ENCODE measurements at regions not wholly inside any gene's neighbourhood (a gene's known extent, or its start where the extent isn't known, plus 50 kb on each side); places are given as distances from the start of the nearest gene placed in this dataset.
"Not testable (repeated sequence)": the region's sequence is repeated elsewhere in the genome, so short reads cannot be mapped to it uniquely, and the experiment has no call there.

DNA sequence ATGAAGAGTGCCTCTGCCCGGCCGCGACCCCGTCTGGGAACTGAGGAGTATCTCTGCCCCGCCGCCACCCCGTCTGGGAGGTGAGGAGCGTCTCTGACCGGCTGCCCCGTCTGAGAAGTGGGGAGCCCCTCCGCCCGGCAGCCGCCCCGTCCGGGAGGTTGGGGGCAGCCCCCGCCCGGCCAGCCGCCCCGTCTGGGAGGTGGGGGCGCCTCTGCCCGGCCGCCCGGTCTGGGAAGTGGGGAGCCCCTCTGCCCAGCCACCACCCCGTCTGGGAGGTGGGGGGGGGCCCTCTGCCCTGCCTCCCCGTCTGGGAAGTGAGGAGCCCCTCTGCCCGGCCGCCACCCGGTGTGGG, 1251.9 kb downstream of the BRINP3 start:
- DNase-seq (ENCODE audit: low read depth, low spot score); H3K36me3 ChIP-seq (ENCODE audit: control insufficient read depth, insufficient read depth, low read length); H3K27ac ChIP-seq (ENCODE audit: low read length); H3K27me3 ChIP-seq (ENCODE audit: control insufficient read depth, insufficient read depth, low read length); H3K9me3 ChIP-seq (ENCODE audit: control insufficient read depth, insufficient read depth, low read length); H3K4me1 ChIP-seq (ENCODE audit: control insufficient read depth, insufficient read depth, low read length); H3K4me3 ChIP-seq (ENCODE audit: low read length): not testable (repeated sequence)
- WGBS (ENCODE audit: insufficient coverage, insufficient read length): no CpG with 5 or more reads among the region's 28 CpGs

- no peaks in the 10 kb centered on the region for H3K9me3 ChIP-seq (ENCODE audit: control insufficient read depth, insufficient read depth, low read length)
- no peak overlapping the region for H3K4me3 ChIP-seq (ENCODE audit: low read length)
- H3K36me3 ChIP-seq (ENCODE audit: control insufficient read depth, insufficient read depth, low read length): no peaks in the 10 kb centered on the region
- H3K27ac ChIP-seq (ENCODE audit: low read length): no peak overlapping the region
- DNase-seq (ENCODE audit: low read depth, low spot score): no peak
- no peaks in the 10 kb centered on the region for H3K27me3 ChIP-seq (ENCODE audit: control insufficient read depth, insufficient read depth, low read length)
- WGBS (ENCODE audit: insufficient coverage, insufficient read length): no CpG with 5 or more reads among the region's 1 CpG
- H3K4me1 ChIP-seq (ENCODE audit: control insufficient read depth, insufficient read depth, low read length): no peaks in the 10 kb centered on the region
These were observed 1250.9 kb downstream of the BRINP3 start for GRCh38 chr1:189226779-189227178.

DNA sequence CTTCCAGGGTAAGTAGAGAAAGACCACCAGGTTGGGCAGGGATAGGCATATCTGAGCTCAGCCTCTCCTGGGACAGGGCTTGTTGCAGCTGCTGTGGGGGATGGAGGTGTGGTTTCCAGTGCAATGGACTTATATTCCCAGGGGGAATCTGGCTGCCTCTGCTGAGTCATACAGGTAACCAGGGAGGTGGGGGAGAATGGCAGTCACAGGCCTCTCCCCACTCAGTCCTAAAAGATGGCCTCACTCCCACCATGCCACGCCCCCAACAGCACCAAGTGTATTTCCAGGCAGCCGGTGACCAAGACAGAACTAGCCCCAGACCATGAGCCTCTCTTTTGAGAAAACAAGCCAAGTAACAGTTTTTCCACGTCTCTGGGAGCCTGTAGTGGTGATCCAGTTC, 1240.7 kb downstream of the BRINP3 start:
- Histone ChIP-seq H3K4me3 (ENCODE audit: low read length) (no peak overlapping the region), H3K27ac (ENCODE audit: low read length) (no peak overlapping the region), H3K27me3 (ENCODE audit: control insufficient read depth, insufficient read depth, low read length) (no peaks in the 10 kb centered on the region), H3K36me3 (ENCODE audit: control insufficient read depth, insufficient read depth, low read length) (no peaks in the 10 kb centered on the region), H3K4me1 (ENCODE audit: control insufficient read depth, insufficient read depth, low read length) (no peaks in the 10 kb centered on the region), H3K9me3 (ENCODE audit: control insufficient read depth, insufficient read depth, low read length) (no peaks in the 10 kb centered on the region)
- no peak for DNase-seq (ENCODE audit: low read depth, low spot score)
- no CpG with 5 or more reads among the region's 3 CpGs for WGBS (ENCODE audit: insufficient coverage, insufficient read length)

- Histone ChIP-seq H3K36me3 (ENCODE audit: control insufficient read depth, insufficient read depth, low read length) (no peaks in the 10 kb centered on the region), H3K27ac (ENCODE audit: low read length) (no peak overlapping the region), H3K4me1 (ENCODE audit: control insufficient read depth, insufficient read depth, low read length) (no peaks in the 10 kb centered on the region), H3K27me3 (ENCODE audit: control insufficient read depth, insufficient read depth, low read length) (no peaks in the 10 kb centered on the region), H3K9me3 (ENCODE audit: control insufficient read depth, insufficient read depth, low read length) (no peaks in the 10 kb centered on the region), H3K4me3 (ENCODE audit: low read length) (no peak overlapping the region)
- DNase-seq (ENCODE audit: low read depth, low spot score): no peak
- no CpG with 5 or more reads among the region's 18 CpGs for WGBS (ENCODE audit: insufficient coverage, insufficient read length)
These were observed 1223.9 kb downstream of the BRINP3 start for GRCh38 chr1:189253601-189254350.

DNA sequence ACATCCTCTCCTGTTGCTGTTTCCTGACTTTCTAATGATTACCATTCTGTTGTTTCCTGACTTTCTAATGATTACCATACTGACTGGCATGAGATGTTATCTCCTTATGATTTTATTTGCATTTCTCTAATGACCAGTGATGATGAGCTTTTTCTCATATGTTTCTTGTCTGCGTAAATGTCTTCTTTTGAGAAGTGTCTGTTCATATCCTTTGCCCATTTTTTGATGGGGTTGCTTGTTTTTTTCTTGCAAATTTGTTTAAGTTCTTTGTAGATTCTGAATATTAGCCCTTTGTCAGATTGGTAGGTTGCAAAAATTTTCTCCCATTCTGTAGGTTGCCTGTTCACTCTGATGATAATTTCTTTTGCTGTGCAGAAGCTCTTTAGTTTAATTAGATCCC, 1216.5 kb downstream of the BRINP3 start:
- H3K27me3 ChIP-seq (ENCODE audit: control insufficient read depth, insufficient read depth, low read length); H3K4me3 ChIP-seq (ENCODE audit: low read length); DNase-seq (ENCODE audit: low read depth, low spot score); H3K9me3 ChIP-seq (ENCODE audit: control insufficient read depth, insufficient read depth, low read length); H3K4me1 ChIP-seq (ENCODE audit: control insufficient read depth, insufficient read depth, low read length); H3K36me3 ChIP-seq (ENCODE audit: control insufficient read depth, insufficient read depth, low read length); H3K27ac ChIP-seq (ENCODE audit: low read length): not testable (repeated sequence)
- no CpG with 5 or more reads among the region's 1 CpG for WGBS (ENCODE audit: insufficient coverage, insufficient read length)

- Histone ChIP-seq H3K9me3 (ENCODE audit: control insufficient read depth, insufficient read depth, low read length) (no peaks in the 10 kb centered on the region; the same call in 1 of the 2 replicates), H3K4me3 (ENCODE audit: low read length) (no peak overlapping the region), H3K27me3 (ENCODE audit: control insufficient read depth, insufficient read depth, low read length) (no peaks in the 10 kb centered on the region), H3K36me3 (ENCODE audit: control insufficient read depth, insufficient read depth, low read length) (no peaks in the 10 kb centered on the region), H3K4me1 (ENCODE audit: control insufficient read depth, insufficient read depth, low read length) (no peaks in the 10 kb centered on the region), H3K27ac (ENCODE audit: low read length) (no peak overlapping the region)
- no CpG with 5 or more reads among the region's 2 CpGs for WGBS (ENCODE audit: insufficient coverage, insufficient read length)
- DNase-seq (ENCODE audit: low read depth, low spot score): peak; percentile 37
These were observed 1208.7 kb downstream of the BRINP3 start for GRCh38 chr1:189269011-189269410.

GRCh38 chr1:189274267-189274666, 1203.4 kb downstream of the BRINP3 start:
- Histone ChIP-seq H3K9me3 (ENCODE audit: control insufficient read depth, insufficient read depth, low read length) (no peaks in the 10 kb centered on the region), H3K4me3 (ENCODE audit: low read length) (no peak overlapping the region), H3K27me3 (ENCODE audit: control insufficient read depth, insufficient read depth, low read length) (no peaks in the 10 kb centered on the region), H3K4me1 (ENCODE audit: control insufficient read depth, insufficient read depth, low read length) (no peaks in the 10 kb centered on the region), H3K27ac (ENCODE audit: low read length) (no peak overlapping the region), H3K36me3 (ENCODE audit: control insufficient read depth, insufficient read depth, low read length) (no peaks in the 10 kb centered on the region)
- DNase-seq (ENCODE audit: low read depth, low spot score): no peak
- WGBS (ENCODE audit: insufficient coverage, insufficient read length): no CpG with 5 or more reads among the region's 1 CpG

DNA sequence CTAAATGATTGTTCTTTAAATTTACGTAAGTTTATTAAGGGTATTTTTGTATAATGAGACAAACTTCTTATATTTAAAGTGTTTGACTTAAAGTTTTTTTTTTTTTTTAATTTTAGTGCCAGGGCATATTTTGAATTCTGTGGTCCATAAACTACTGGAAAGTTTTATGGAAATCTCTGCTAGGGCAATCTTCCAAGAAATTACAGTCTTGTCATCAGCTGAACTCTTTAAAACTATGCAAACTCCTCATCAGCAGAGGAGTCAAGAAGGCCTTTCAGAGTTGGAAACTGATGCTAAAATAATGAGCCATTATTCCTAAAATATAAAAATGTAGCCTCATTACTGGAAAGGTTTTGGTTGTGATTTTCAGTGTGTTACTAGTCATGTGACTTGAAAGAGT, 1201.9 kb downstream of the BRINP3 start:
- H3K27ac ChIP-seq (ENCODE audit: low read length): no peak overlapping the region
- WGBS (ENCODE audit: insufficient coverage, insufficient read length): 100% methylated on average over 1 of the region's 1 CpG
- no peak for DNase-seq (ENCODE audit: low read depth, low spot score)

DNA sequence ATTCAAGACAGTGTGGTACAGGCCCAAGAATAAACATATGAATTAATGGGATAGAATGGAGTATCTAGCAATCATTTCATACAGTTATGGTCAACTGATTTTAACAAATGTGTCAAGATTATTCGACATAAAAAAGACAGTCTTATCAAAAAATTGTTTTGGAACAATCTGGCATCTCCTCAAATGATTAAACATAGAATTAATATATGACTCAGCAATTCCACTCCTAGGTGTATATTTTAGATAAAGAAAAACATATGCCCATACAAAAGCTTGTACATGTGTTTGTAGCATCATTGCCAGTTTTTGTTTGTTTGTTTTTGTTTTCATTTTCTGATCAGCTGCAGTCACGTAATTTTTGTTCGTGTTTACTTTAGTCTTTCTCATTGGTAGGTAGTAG, 1188.3 kb downstream of the BRINP3 start:
- H3K4me3 ChIP-seq (ENCODE audit: low read length): no peak overlapping the region
- no peaks in the 10 kb centered on the region for H3K4me1 ChIP-seq (ENCODE audit: control insufficient read depth, insufficient read depth, low read length)
- no peaks in the 10 kb centered on the region for H3K36me3 ChIP-seq (ENCODE audit: control insufficient read depth, insufficient read depth, low read length)
- no peaks in the 10 kb centered on the region for H3K27me3 ChIP-seq (ENCODE audit: control insufficient read depth, insufficient read depth, low read length)
- no CpG with 5 or more reads among the region's 3 CpGs for WGBS (ENCODE audit: insufficient coverage, insufficient read length)
- no peak overlapping the region for H3K27ac ChIP-seq (ENCODE audit: low read length)
- DNase-seq (ENCODE audit: low read depth, low spot score): no peak
- H3K9me3 ChIP-seq (ENCODE audit: control insufficient read depth, insufficient read depth, low read length): no peaks in the 10 kb centered on the region

More for the DNA sequence above, 1201.9 kb downstream of the BRINP3 start:
- Histone ChIP-seq H3K36me3 (ENCODE audit: control insufficient read depth, insufficient read depth, low read length) (no peaks in the 10 kb centered on the region), H3K4me1 (ENCODE audit: control insufficient read depth, insufficient read depth, low read length) (no peaks in the 10 kb centered on the region), H3K4me3 (ENCODE audit: low read length) (no peak overlapping the region), H3K27me3 (ENCODE audit: control insufficient read depth, insufficient read depth, low read length) (no peaks in the 10 kb centered on the region), H3K9me3 (ENCODE audit: control insufficient read depth, insufficient read depth, low read length) (no peaks in the 10 kb centered on the region)

DNA sequence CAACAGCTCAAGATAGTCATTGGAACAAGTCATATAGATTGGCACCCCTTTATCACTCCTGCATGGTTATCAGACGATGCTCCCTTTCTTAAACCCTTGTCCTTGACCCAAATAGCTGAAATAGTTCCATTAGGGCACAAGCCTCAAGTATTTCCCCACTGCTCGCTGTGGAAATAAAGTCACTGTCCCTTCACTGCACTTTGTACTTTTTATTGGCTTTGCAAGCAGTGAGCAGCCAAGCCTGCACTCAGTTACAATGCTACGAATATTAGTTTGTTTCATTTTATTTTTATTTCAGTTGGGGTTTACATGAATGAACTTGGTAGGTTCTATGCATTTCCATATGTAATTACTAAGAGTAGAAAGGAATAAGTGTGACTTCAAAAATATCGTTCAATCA, 1176.4 kb downstream of the BRINP3 start:
- no peaks in the 10 kb centered on the region for H3K9me3 ChIP-seq (ENCODE audit: control insufficient read depth, insufficient read depth, low read length)
- H3K27ac ChIP-seq (ENCODE audit: low read length): no peak overlapping the region
- DNase-seq (ENCODE audit: low read depth, low spot score): no peak
- no peaks in the 10 kb centered on the region for H3K4me1 ChIP-seq (ENCODE audit: control insufficient read depth, insufficient read depth, low read length)
- no CpG with 5 or more reads among the region's 4 CpGs for WGBS (ENCODE audit: insufficient coverage, insufficient read length)
- no peaks in the 10 kb centered on the region for H3K27me3 ChIP-seq (ENCODE audit: control insufficient read depth, insufficient read depth, low read length)
- no peaks in the 10 kb centered on the region for H3K36me3 ChIP-seq (ENCODE audit: control insufficient read depth, insufficient read depth, low read length)
- no peak overlapping the region for H3K4me3 ChIP-seq (ENCODE audit: low read length)

DNA sequence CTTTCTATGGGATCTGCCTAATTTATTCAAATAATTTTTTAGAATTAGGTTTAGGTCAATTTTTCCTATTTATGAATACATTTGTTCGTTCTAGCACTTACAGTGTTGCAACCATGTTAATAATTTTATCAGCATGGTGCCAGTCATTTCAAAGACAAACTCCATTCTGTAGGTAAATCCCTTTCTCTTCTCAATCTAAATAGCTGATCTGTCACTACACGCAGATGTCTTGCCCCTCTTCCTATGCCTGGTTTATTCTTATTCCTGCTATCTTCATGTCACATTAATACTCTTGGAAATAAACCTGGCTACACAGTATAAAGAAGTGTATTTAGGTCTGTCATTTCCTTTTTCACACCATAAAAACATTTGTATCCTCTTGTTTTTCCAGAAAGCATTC, 1172.4 kb downstream of the BRINP3 start:
- Histone ChIP-seq H3K36me3 (ENCODE audit: control insufficient read depth, insufficient read depth, low read length) (no peaks in the 10 kb centered on the region), H3K4me1 (ENCODE audit: control insufficient read depth, insufficient read depth, low read length) (no peaks in the 10 kb centered on the region), H3K27me3 (ENCODE audit: control insufficient read depth, insufficient read depth, low read length) (no peaks in the 10 kb centered on the region), H3K9me3 (ENCODE audit: control insufficient read depth, insufficient read depth, low read length) (no peaks in the 10 kb centered on the region), H3K27ac (ENCODE audit: low read length) (no peak overlapping the region), H3K4me3 (ENCODE audit: low read length) (no peak overlapping the region)
- DNase-seq (ENCODE audit: low read depth, low spot score): no peak
- WGBS (ENCODE audit: insufficient coverage, insufficient read length): no CpG with 5 or more reads among the region's 2 CpGs

Data from iPS DF 6.9 (cell line).